ENCODE measurements at regions not wholly inside any gene's neighbourhood (a gene's known extent, or its start where the extent isn't known, plus 50 kb on each side); places are given as distances from the start of the nearest gene placed in this dataset.

DNA sequence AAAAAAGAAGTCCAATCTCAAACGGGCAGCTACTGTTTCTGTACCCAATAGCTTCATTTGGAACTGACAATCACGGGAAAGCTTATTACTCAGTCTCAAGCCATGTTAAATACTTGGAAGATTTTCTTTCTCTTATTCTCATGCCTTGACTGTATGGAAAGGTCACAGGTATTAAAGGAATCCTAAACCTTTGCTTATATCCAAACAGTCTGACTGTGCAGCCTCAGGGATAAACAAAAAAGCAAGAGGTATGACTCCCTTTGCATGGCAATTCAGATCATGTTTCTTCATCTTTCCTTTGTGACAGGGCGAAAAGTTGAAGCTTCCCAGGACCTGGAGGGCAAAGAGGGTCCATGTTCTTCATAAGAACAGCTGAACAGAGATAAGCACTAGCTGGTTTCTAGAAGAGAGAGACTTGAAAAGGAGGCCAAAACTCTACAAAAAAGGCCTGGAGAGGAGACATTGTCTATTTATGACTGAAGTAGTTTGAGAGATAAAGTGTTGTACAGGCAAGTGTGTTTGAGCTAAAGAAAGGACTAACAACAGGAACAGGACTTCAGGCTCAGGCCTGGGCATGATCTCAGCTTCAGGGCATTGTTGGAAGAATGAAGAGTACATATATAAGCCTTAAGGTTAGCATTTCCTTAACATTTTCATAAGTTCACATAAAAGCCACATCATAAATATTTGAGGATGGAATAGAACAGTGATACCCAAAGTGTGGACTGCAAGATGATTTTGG lies 231.0 kb upstream of the THRB start:
- Histone ChIP-seq H3K4me3 (no peak overlapping the region), H3K9me3 (no peaks in the 10 kb centered on the region), H3K36me3 (no peaks in the 10 kb centered on the region), H3K4me1 (no peaks in the 10 kb centered on the region), H3K27me3 (no peaks in the 10 kb centered on the region), H3K27ac (no peak overlapping the region)
- no peak for DNase-seq
- 58% methylated on average over 3 of the region's 3 CpGs for WGBS (ENCODE audit: insufficient coverage, low coverage, low lambda C conversion rate, missing lambda C conversion rate)
- no peak for ATAC-seq
- intact Hi-C loops (cut with DNase I) = no loop called here
- TF ChIP-seq, protein P1, sequence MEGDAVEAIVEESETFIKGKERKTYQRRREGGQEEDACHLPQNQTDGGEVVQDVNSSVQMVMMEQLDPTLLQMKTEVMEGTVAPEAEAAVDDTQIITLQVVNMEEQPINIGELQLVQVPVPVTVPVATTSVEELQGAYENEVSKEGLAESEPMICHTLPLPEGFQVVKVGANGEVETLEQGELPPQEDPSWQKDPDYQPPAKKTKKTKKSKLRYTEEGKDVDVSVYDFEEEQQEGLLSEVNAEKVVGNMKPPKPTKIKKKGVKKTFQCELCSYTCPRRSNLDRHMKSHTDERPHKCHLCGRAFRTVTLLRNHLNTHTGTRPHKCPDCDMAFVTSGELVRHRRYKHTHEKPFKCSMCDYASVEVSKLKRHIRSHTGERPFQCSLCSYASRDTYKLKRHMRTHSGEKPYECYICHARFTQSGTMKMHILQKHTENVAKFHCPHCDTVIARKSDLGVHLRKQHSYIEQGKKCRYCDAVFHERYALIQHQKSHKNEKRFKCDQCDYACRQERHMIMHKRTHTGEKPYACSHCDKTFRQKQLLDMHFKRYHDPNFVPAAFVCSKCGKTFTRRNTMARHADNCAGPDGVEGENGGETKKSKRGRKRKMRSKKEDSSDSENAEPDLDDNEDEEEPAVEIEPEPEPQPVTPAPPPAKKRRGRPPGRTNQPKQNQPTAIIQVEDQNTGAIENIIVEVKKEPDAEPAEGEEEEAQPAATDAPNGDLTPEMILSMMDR (IDR thresholded peaks at IDR 0.05) = no peak
- TF ChIP-seq POLR2A (IDR thresholded peaks at IDR 0.05) = no peak

DNA sequence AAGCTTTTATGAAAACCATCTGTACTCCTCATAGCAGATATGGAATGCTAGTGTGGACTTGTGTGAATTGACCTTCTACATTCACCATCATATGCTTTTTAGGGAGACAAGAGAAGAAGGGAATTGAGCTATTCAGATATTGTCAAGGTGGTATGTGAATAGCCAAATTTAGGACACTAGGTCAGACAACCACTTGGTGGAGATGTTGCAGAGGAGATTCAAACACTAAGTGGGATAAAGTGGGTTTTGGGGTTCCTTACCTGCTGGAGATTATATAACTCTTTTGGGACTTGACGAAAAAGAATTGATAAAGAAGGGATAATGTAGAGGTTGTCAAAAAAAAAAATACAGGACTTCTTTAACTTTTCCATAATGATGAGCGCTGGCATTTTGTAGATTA lies 231.8 kb upstream of the THRB start:
- H3K9me3 ChIP-seq = no peaks in the 10 kb centered on the region
- WGBS (ENCODE audit: insufficient coverage, low coverage, low lambda C conversion rate, missing lambda C conversion rate) = 75% methylated on average over 2 of the region's 2 CpGs
- no peak for ATAC-seq
- H3K36me3 ChIP-seq = no peaks in the 10 kb centered on the region
- no peak for TF ChIP-seq POLR2A (IDR thresholded peaks at IDR 0.05)
- TF ChIP-seq, protein P1 (IDR thresholded peaks at IDR 0.05) = no peak
- H3K4me3 ChIP-seq = no peak overlapping the region
- H3K4me1 ChIP-seq = no peaks in the 10 kb centered on the region
- DNase-seq = no peak
- H3K27ac ChIP-seq = no peak overlapping the region
- intact Hi-C loops (cut with DNase I) = no loop called here
- no peaks in the 10 kb centered on the region for H3K27me3 ChIP-seq

DNA sequence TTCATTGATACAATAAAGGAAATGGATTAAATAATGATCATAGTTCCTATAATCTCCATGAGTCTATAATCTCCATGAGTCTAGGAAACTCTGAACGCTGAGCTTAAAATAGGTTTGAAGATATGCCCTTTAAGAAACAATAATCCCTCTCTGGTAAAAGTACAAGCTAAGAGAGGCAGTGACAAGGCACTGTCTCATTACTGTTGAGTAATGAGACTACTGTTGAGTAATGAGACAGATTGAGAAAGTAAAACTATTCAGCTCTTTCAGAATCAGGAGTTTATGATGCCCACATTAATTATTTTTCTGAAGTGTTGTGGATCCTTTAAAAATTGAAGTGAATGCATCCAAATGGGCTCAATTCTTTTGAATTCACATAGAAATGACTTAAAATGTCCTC lies 235.5 kb upstream of the THRB start:
- intact Hi-C loops (cut with DNase I) = no loop called here
- H3K27me3 ChIP-seq = no peaks in the 10 kb centered on the region
- H3K4me3 ChIP-seq = no peak overlapping the region
- H3K27ac ChIP-seq = no peak overlapping the region
- TF ChIP-seq, protein P1 (IDR thresholded peaks at IDR 0.05) = no peak
- no peak for TF ChIP-seq POLR2A (IDR thresholded peaks at IDR 0.05)
- 54% methylated on average over 1 of the region's 1 CpG for WGBS (ENCODE audit: insufficient coverage, low coverage, low lambda C conversion rate, missing lambda C conversion rate)
- no peak for ATAC-seq
- H3K9me3 ChIP-seq = no peaks in the 10 kb centered on the region
- no peaks in the 10 kb centered on the region for H3K36me3 ChIP-seq
- H3K4me1 ChIP-seq = no peaks in the 10 kb centered on the region
- no peak for DNase-seq

DNA sequence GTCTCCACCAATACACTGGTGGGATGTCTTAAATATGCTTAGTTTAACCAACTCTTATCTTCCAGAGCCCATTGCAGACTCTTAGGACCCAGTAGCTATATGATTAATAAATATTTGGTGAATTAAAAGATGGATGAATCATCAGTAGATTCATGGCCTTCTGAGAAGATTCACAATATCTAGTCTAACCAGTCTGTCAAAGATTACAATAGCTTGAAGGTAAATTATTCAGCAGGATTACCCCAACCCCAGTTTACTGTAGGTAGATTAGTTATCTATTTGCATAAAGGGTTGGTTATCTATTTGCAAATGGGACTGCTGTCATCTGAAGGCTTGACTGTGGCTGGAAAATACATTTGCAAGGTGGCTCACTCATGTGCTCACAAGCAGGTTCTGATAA lies 239.4 kb upstream of the THRB start:
- H3K4me3 ChIP-seq = no peak overlapping the region
- TF ChIP-seq, protein P1 (IDR thresholded peaks at IDR 0.05) = no peak
- no peak for TF ChIP-seq POLR2A (IDR thresholded peaks at IDR 0.05)
- H3K9me3 ChIP-seq = no peaks in the 10 kb centered on the region
- H3K4me1 ChIP-seq = no peaks in the 10 kb centered on the region
- no peaks in the 10 kb centered on the region for H3K36me3 ChIP-seq
- H3K27ac ChIP-seq = no peak overlapping the region
- ATAC-seq = no peak
- H3K27me3 ChIP-seq = no peaks in the 10 kb centered on the region
- no peak for DNase-seq
- intact Hi-C loops (cut with DNase I) = no loop called here

DNA sequence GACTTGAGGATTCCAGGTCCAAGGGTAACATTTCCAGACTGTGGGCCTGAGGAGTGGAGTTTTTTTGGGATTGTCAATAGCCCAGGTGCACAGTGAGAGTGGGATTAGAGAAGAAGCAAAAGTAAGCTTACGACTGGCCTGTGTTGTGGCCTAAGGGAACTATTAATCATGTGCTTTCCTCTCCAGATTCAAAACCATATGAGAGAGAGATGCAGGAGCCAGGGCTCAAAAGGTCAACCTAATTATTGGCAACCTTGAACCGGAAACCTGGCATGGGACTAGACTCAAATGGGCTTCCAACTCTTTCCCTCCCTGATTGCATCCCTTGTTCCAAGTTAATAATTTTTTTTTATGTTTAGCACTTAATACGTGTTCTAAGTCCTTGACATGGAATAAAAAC lies 242.1 kb upstream of the THRB start:
- Histone ChIP-seq H3K27ac (no peak overlapping the region), H3K27me3 (no peaks in the 10 kb centered on the region), H3K36me3 (no peaks in the 10 kb centered on the region), H3K4me1 (no peaks in the 10 kb centered on the region), H3K4me3 (no peak overlapping the region), H3K9me3 (no peaks in the 10 kb centered on the region)
- TF ChIP-seq, protein P1 (IDR thresholded peaks at IDR 0.05) = no peak
- no peak for TF ChIP-seq POLR2A (IDR thresholded peaks at IDR 0.05)
- intact Hi-C loops (cut with DNase I) = no loop called here
- ATAC-seq = no peak
- WGBS (ENCODE audit: insufficient coverage, low coverage, low lambda C conversion rate, missing lambda C conversion rate) = 61% methylated on average over 3 of the region's 3 CpGs
- DNase-seq = no peak

Measured in right lobe of liver (tissue), 6 donors.